MG63 (cell line): ENCODE measurements at regions not wholly inside any gene's neighbourhood (a gene's known extent, or its start where the extent isn't known, plus 50 kb on each side); places are given as distances from the start of the nearest gene placed in this dataset.
"Not testable (repeated sequence)": the region's sequence is repeated elsewhere in the genome, so short reads cannot be mapped to it uniquely, and the experiment has no call there.

Experiments used
- DNase-seq: peaks from one replicate; pipeline ENCODE4 v3.0.0-alpha.2; 2020
- H3K27me3 ChIP-seq: fragments of 250-450 bp; sonication (Bioruptor Pico); 2 replicates; pipeline ENCODE4 v1.5.1; 2020; ENCODE audit warnings: mild to moderate bottlenecking, moderate library complexity
- H3K36me3 ChIP-seq: fragments of 250-450 bp; sonication (Bioruptor Pico); 2 replicates; pipeline ENCODE4 v1.5.1; 2020; ENCODE audit warnings: mild to moderate bottlenecking, moderate library complexity
- H3K4me3 ChIP-seq: fragments of 250-450 bp; sonication (Bioruptor Pico); 2 replicates; pipeline ENCODE4 v1.5.1; 2020; ENCODE audit warnings: mild to moderate bottlenecking, moderate library complexity
- H3K9me3 ChIP-seq: fragments of 250-450 bp; sonication (Bioruptor Pico); 2 replicates; pipeline ENCODE4 v1.5.1; 2020; ENCODE audit warnings: mild to moderate bottlenecking, moderate library complexity

DNA sequence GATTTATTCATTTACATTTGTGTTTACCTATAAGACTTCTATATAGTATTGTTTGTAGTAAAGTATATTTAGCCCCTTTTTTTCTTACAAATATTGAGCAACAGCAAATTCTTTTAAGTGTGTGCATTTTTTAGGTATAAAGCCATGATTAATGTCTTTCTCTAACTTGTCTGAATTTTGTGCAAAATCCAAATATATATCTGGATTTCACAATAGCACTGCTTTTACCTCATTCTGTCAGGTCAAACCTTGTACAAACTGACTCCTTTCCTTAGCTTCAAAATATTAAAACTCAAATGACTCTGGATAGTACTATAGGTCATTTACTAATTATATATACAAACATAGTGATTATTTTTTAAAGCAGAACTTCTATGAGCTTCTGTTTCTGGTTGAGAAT, 563.0 kb upstream of the SPRY2 start:
- no peaks in the 10 kb centered on the region for H3K27me3 ChIP-seq
- no peak overlapping the region for H3K4me3 ChIP-seq
- no peaks in the 10 kb centered on the region for H3K36me3 ChIP-seq
- DNase-seq: no peak
- H3K9me3 ChIP-seq: no peaks in the 10 kb centered on the region

DNA sequence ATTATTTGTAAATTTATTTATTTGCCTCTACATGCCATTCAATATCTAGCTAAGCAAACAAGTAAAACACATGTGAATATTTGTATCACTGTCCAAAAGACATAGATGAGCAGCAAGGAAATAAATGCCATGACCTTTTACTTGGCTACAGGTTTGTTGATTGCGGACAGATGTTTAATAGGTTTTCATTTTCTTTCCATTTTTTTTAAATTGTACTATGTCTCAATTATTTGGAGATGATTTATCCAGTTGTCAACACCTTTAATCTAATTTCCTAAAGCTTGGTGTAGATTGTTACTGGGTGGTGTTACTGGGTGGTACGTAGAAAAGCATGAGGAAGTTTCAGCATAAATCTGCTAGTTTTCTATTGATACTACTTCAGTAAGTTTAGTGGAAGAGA, 560.6 kb upstream of the SPRY2 start:
- Histone ChIP-seq H3K36me3 (no peaks in the 10 kb centered on the region), H3K4me3 (no peak overlapping the region), H3K9me3 (no peaks in the 10 kb centered on the region), H3K27me3 (no peaks in the 10 kb centered on the region)
- DNase-seq: no peak

DNA sequence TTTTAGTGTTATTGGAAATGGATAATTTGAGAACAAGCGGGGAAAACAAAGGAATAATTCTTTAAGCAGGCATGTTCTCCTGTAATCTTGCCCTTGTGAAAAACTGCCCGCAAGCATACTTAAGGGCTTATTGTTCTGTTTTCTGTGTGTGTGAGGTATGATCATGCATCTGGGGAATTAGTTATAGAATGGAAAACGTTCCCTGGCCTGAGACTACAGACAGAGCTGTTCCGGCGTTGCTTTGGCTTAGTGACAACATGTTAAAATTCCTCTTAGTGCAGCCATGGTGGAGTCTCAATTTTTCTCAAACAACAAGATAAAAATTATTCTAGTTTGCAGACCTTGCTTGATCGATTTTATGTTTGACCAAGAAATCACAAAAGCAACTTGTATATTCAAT, 560.2 kb upstream of the SPRY2 start:
- no peak for DNase-seq
- no peaks in the 10 kb centered on the region for H3K27me3 ChIP-seq
- H3K36me3 ChIP-seq: no peaks in the 10 kb centered on the region

DNA sequence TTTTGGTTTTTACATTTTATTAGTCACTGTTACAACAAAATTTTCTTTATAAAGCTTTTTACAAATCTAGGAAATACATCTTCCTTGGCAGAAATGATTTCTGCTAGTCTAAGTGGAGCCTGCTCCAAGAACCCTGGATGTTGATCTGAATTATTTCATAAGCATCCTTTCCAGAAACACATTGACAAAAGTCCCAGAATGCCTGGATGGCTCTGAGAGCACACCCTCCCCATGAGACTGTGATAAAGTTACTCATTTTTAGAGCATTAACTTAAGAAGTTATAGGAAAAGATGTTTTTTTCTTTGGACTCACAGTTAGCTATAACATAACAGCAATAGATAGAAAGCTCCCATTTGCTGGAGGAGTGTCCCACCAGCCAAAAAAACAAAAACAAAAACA, 559.6 kb upstream of the SPRY2 start:
- Histone ChIP-seq H3K27me3 (no peaks in the 10 kb centered on the region), H3K4me3 (no peak overlapping the region), H3K36me3 (no peaks in the 10 kb centered on the region), H3K9me3 (no peaks in the 10 kb centered on the region)
- DNase-seq: no peak

More for the DNA sequence above, 560.2 kb upstream of the SPRY2 start:
- Histone ChIP-seq H3K4me3 (no peak overlapping the region), H3K9me3 (no peaks in the 10 kb centered on the region)

DNA sequence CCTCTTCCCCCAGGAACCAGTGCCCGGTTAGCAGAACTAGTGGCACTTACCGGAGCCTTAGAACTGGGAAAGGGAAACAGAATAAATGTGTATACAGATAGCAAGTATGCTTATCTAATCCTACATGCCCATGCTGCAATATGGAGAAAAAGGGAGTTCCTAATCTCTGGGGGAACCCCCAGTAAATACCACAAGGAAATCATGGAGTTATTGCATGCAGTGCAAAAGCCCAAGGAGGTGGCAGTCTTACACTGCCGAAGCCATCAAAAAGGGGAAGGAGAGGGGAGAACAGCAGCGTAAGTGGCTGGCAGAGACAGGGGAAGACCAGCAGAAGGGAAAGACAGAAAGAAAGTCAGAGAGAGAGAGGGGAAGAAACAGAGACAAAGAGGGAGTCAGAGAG, 556.7 kb upstream of the SPRY2 start:
- H3K36me3 ChIP-seq, DNase-seq, H3K9me3 ChIP-seq, H3K4me3 ChIP-seq, H3K27me3 ChIP-seq: not testable (repeated sequence)

DNA sequence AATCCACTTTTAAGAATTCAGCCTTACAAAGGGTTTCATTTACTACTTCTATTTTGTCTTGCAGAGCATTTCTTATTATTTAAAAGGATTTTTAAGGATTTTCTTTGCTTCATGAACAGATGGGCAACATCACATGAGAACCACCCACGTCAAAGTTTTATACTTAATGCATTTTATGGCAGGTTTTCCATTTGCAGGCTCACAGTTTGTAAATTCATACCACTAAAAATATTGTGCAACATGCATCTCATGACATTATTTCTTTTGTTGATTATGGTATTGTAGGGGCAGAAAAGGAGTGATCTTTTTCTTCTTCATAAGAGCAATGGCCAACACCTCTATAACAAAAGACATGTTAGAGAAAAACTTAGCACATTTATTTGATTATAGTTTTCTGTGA, 554.0 kb upstream of the SPRY2 start:
- no peak for DNase-seq
- Histone ChIP-seq H3K36me3 (no peaks in the 10 kb centered on the region), H3K4me3 (no peak overlapping the region), H3K27me3 (no peaks in the 10 kb centered on the region), H3K9me3 (no peaks in the 10 kb centered on the region)

DNA sequence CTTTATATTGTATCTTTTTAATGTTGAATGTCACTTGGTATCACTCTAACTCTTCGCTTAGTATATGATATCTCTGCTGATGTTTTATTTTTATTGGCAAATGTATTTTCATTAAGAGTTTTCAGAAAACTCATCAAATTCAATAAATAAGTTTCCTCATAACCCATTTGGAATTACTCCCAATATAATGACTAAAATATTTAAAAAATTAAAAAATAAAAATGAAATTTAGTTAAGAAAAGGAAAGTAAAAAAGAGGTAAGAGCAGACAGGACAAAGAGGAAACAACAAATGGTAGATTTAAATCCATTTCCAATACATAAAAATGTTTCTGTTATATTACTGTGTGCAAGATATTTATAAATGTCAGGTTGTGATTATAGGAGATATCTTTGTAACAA, 548.9 kb upstream of the SPRY2 start:
- no peak for DNase-seq
- Histone ChIP-seq H3K9me3 (no peaks in the 10 kb centered on the region), H3K36me3 (no peaks in the 10 kb centered on the region), H3K4me3 (no peak overlapping the region), H3K27me3 (no peaks in the 10 kb centered on the region)

DNA sequence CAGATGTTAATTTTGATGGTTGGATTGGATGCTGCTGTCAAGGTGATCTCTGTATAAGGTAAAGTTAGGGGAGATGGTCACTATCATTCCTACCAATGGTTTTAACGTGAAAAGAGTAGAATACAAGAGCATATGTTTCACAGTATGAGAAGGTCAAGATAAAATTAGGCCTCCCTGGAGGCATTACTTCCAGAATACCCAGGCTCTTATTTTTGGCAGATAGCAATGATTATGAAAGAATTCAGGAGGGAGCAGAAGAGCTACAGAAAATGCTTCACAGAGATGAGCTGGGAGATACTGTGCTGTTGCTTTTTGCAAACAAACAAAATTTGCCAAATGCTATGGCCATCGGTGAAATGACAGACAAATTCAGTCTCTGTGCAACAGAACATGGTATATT, 547.5 kb upstream of the SPRY2 start:
- H3K9me3 ChIP-seq: no peaks in the 10 kb centered on the region

DNA sequence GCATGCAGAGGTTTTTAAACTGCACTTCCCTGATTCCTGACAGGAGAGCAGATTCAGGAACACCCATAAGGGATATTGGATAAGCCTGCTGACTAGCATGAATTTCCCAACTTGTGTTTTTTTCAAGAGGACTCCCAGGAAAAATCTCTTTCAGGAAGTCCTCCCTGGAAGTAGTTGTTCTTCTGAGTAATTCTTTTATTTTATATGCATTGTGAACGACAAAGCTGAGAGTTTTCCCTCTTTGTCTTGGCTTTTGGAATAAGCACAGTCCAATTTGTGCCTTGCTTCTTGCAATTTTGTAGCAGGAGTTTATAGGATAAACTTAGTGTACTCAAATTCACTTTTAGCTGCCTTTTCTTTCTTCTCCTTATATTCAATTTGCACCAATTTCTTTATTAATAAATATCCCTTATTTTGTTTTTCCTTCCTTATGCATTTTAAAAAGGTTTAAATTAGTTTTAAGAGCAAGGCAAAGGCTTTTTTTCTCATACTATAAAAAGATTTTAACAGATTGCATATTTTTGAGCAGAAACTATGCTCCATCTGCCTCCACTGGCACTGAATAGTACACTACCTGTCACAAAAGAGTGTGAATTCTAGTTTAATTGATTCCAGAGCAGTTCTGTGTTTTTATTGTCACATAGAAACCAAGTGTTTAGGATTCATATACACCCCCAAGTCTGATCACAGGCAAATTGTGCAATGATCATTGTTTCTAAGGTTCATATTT, 543.3 kb upstream of the SPRY2 start:
- no peak for DNase-seq
- H3K9me3 ChIP-seq: no peaks in the 10 kb centered on the region

More for the DNA sequence above, 547.5 kb upstream of the SPRY2 start:
- Histone ChIP-seq H3K36me3 (no peaks in the 10 kb centered on the region), H3K4me3 (no peak overlapping the region), H3K27me3 (no peaks in the 10 kb centered on the region)
- DNase-seq: no peak

DNA sequence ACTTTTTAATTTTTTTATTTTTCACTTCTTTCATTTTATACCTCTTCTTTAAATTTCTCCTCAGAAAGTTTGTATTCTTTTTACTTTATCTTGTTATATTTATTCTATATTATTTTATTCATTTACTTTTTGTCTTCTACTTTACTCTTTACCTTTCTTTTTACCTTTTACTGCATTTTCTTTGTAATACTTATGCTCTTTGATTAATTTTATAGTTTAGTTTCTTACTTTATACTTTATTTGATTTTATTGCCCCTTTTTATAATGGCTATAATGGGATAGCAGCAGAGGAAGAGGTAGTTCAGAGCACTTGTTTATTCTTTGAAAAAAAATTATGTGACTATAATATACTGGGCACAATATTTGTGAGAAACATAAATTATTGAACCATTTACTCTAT, 542.6 kb upstream of the SPRY2 start:
- H3K27me3 ChIP-seq: no peaks in the 10 kb centered on the region
- no peaks in the 10 kb centered on the region for H3K36me3 ChIP-seq
- DNase-seq: no peak
- H3K9me3 ChIP-seq: no peaks in the 10 kb centered on the region
- no peak overlapping the region for H3K4me3 ChIP-seq

More for the DNA sequence above, 543.3 kb upstream of the SPRY2 start:
- no peaks in the 10 kb centered on the region for H3K27me3 ChIP-seq
- no peak overlapping the region for H3K4me3 ChIP-seq
- H3K36me3 ChIP-seq: no peaks in the 10 kb centered on the region

DNA sequence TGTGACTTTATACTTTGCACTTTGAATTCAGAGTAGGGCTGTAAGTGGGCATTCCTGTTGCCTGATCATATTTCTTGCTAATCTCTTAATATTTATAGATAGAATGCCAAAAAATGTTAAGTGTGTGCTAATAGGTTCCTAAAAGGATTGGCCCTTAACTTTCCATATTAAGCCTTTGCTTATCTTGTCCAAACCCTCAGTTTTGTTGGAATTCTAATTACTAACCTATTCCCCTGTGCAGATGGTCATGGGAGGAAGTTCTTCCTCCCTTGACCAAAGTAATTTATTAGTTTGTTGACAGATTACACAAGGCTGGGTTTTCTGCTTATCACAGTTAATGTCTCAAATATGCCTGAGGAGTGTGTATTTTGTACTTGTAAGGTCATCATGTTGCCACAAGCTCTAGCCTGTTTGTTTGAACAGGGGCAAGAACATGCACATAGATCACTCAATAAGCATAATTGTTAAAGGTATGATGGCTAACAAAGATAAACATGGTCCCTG, 541.1 kb upstream of the SPRY2 start:
- no peak overlapping the region for H3K4me3 ChIP-seq
- no peaks in the 10 kb centered on the region for H3K27me3 ChIP-seq
- H3K36me3 ChIP-seq: no peaks in the 10 kb centered on the region
- no peak for DNase-seq
- no peaks in the 10 kb centered on the region for H3K9me3 ChIP-seq

DNA sequence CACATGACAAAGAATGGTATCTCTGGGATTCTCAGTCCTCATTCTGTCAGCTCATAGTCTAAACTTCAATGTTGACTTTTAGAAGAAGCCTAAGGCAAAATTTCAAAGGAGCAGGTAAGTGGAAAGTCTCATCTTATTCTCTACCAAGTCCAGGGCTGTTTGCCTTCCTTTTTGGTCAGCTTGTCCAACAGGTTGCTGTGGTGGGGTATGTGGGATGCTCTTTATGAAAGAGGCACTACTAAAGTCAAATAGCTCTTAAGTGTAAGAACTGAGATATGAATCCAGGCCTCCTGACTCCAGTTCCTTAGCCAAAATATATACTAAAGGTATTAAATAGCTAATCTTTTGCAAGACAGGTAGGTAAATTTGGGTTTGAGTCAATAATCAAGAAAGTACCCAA, 540.6 kb upstream of the SPRY2 start:
- H3K4me3 ChIP-seq: no peak overlapping the region
- no peaks in the 10 kb centered on the region for H3K27me3 ChIP-seq
- no peak for DNase-seq

DNA sequence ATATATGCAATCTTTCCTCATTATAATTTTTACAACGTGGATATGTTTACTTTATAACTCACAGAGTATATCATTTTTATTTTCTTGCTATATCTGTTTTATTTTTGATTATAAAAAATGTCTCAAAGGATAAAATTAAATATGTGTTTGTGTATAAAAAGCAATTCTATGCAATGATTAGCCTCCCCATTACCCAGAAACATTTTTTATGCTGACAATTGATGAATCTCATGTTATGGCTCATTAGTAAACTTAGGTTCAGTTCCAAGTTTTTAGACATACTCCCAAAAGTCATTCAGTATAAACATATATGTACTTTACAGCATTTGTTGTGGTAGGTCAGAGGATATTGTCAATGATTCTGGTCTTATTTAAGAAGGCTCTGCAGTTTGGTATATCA, 540.1 kb upstream of the SPRY2 start:
- DNase-seq: no peak
- Histone ChIP-seq H3K9me3 (no peaks in the 10 kb centered on the region), H3K36me3 (no peaks in the 10 kb centered on the region), H3K27me3 (no peaks in the 10 kb centered on the region), H3K4me3 (no peak overlapping the region)

More for the DNA sequence above, 540.6 kb upstream of the SPRY2 start:
- H3K36me3 ChIP-seq: no peaks in the 10 kb centered on the region
- H3K9me3 ChIP-seq: no peaks in the 10 kb centered on the region

DNA sequence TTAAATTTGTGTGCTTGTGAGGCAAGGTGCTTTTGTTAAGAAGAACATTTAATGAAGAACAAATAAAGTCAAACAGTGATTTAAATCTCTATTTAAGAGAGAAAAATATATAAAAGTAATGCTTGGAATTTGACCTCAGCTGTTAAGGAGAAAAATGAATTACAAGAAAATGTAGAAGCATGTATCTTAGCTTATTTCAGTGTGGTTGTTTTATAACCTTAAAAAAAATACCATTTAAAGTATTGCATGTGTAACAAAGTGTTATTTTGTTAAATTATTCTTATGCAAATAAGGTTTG, 537.0 kb upstream of the SPRY2 start:
- Histone ChIP-seq H3K27me3 (no peaks in the 10 kb centered on the region), H3K4me3 (no peak overlapping the region), H3K36me3 (no peaks in the 10 kb centered on the region), H3K9me3 (no peaks in the 10 kb centered on the region)
- DNase-seq: no peak

DNA sequence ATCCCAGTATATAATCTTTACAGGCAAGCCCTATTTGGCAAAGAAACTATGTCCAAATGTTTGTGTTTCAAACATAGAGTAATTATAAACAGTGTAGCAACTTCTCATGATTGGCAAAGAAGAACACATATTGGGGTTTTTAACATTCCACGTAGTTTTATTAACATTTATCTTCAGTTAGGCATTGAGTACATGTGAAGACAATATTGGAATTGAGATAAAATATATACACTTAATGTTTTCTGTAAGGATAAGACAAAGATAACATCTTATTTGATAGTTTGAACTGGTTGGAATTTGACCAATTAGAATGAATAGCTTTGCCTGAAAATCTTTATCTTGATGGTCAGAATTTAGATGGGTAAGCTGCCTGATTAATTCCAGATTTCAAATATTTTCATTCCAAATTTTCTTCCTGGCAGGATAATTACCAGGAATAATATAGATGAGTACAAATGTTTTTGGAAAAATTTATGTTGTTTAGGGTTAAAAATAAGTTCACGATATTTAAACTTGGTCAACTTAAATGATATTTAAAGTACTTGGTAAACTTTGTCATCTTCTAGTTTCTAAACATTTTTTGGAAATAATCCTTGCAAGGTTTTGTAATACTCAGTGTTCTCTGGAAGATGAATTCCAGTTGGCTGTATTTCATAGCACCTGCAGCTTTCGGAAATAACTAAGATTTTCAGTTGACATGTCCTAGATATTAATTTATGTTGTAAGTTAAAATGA, 536.5 kb upstream of the SPRY2 start:
- H3K27me3 ChIP-seq: no peaks in the 10 kb centered on the region
- no peak overlapping the region for H3K4me3 ChIP-seq
- no peaks in the 10 kb centered on the region for H3K9me3 ChIP-seq
- no peaks in the 10 kb centered on the region for H3K36me3 ChIP-seq
- no peak for DNase-seq

DNA sequence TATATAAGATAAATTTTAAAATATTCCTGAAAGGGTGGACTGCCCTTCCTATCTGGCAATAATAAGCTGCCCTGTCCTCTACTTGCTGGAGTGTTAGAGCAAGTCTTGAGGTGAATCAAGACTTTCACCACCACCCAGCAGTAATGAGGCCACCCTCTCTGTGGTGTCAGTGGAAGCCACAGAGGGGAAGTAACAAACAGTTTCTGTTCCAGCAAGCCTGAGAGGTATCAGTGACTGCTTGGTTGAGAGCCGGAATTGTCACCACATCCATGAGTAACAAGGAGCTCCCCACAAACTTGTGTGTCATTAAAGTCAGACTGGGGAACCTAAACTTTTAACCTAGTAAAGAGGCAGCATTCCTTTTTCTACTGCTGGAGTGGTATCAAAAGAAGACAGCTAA, 532.7 kb upstream of the SPRY2 start:
- Histone ChIP-seq H3K9me3 (no peaks in the 10 kb centered on the region), H3K27me3 (no peaks in the 10 kb centered on the region), H3K36me3 (no peaks in the 10 kb centered on the region), H3K4me3 (no peak overlapping the region)
- DNase-seq: no peak

DNA sequence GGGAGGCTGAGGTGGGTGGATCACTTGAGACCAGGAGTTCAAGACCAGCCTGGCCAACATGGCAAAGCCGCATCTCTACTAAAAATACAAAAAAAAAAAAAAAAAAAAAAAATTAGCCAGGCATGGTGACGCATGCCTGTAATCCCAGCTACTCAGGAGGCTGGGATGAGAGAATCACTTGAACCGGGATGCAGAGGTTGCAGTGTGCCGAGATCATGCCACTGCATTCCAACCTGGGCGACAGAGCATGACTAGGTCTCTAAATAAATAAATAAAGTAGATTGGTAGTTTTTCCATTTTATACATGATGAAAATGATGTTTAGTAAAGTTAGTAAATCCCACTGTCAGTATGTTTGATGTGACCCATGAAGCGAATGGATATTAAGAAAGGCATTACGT, 531.0 kb upstream of the SPRY2 start:
- not testable (repeated sequence) for H3K9me3 ChIP-seq, H3K36me3 ChIP-seq, H3K4me3 ChIP-seq, H3K27me3 ChIP-seq
- DNase-seq: peak; percentile 18

DNA sequence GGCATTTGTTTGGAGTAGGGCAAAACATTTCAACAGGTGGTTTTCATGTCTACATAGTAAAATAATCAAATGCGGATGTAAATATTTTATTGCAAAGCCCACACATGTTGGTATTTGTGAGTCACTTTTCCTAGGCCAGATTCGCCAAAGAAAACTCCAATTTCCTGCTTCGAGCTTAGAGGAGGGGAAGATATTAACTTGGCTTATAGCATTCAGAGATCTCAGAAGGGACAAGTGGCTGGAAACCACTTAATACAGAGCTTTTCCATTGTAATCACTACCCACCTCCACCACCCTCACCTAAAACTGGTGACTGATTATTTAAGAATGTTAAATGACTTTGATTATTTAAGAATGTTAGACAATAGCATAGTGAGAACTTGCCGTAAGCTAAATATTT, 530.6 kb upstream of the SPRY2 start:
- H3K4me3 ChIP-seq: no peak overlapping the region
- H3K9me3 ChIP-seq: no peaks in the 10 kb centered on the region
- no peaks in the 10 kb centered on the region for H3K36me3 ChIP-seq
- H3K27me3 ChIP-seq: no peaks in the 10 kb centered on the region
- peak; percentile 8 for DNase-seq
